ENCODE measurements at regions not wholly inside any gene's neighbourhood (a gene's known extent, or its start where the extent isn't known, plus 50 kb on each side); places are given as distances from the start of the nearest gene placed in this dataset.
"Not testable (repeated sequence)": the region's sequence is repeated elsewhere in the genome, so short reads cannot be mapped to it uniquely, and the experiment has no call there.

GRCh38 chr6:22755605-22756004 lies 186.2 kb downstream of the HDGFL1 start:
- Histone ChIP-seq H3K36me3 (ENCODE audit: control insufficient read depth in 2 of 2, insufficient read depth in 2 of 2, low read length in 2 of 2) (no peaks in the 10 kb centered on the region), H3K4me1 (ENCODE audit: control insufficient read depth in 2 of 2, insufficient read depth in 2 of 2, low read length in 2 of 2) (no peaks in the 10 kb centered on the region), H3K27ac (ENCODE audit: low read depth in 2 of 2, low read length in 2 of 2) (no peak overlapping the region), H3K9ac (ENCODE audit: low read depth in 1 of 2, low read length in 2 of 2) (no peak overlapping the region), H3K9me3 (ENCODE audit: control insufficient read depth in 2 of 2, low read length in 2 of 2) (no peaks in the 10 kb centered on the region), H3K27me3 (ENCODE audit: control insufficient read depth in 2 of 2, insufficient read depth in 2 of 2, low read length in 2 of 2) (no peaks in the 10 kb centered on the region), H3K4me3 (ENCODE audit: low read length in 2 of 2) (no peak overlapping the region)

GRCh38 chr6:22756365-22756764 lies 187.0 kb downstream of the HDGFL1 start:
- Histone ChIP-seq H3K36me3 (ENCODE audit: control insufficient read depth in 2 of 2, insufficient read depth in 2 of 2, low read length in 2 of 2) (no peaks in the 10 kb centered on the region), H3K4me3 (ENCODE audit: low read length in 2 of 2) (no peak overlapping the region), H3K9me3 (ENCODE audit: control insufficient read depth in 2 of 2, low read length in 2 of 2) (no peaks in the 10 kb centered on the region), H3K27ac (ENCODE audit: low read depth in 2 of 2, low read length in 2 of 2) (no peak overlapping the region), H3K4me1 (ENCODE audit: control insufficient read depth in 2 of 2, insufficient read depth in 2 of 2, low read length in 2 of 2) (no peaks in the 10 kb centered on the region), H3K27me3 (ENCODE audit: control insufficient read depth in 2 of 2, insufficient read depth in 2 of 2, low read length in 2 of 2) (no peaks in the 10 kb centered on the region), H3K9ac (ENCODE audit: low read depth in 1 of 2, low read length in 2 of 2) (no peak overlapping the region)

GRCh38 chr6:22764496-22764895 lies 195.1 kb downstream of the HDGFL1 start:
- no peak overlapping the region for H3K27ac ChIP-seq (ENCODE audit: low read depth in 2 of 2, low read length in 2 of 2)
- H3K36me3 ChIP-seq (ENCODE audit: control insufficient read depth in 2 of 2, insufficient read depth in 2 of 2, low read length in 2 of 2) = no peaks in the 10 kb centered on the region
- H3K4me1 ChIP-seq (ENCODE audit: control insufficient read depth in 2 of 2, insufficient read depth in 2 of 2, low read length in 2 of 2) = no peaks in the 10 kb centered on the region
- H3K27me3 ChIP-seq (ENCODE audit: control insufficient read depth in 2 of 2, insufficient read depth in 2 of 2, low read length in 2 of 2) = no peaks in the 10 kb centered on the region
- H3K9ac ChIP-seq (ENCODE audit: low read depth in 1 of 2, low read length in 2 of 2) = no peak overlapping the region
- no peaks in the 10 kb centered on the region for H3K9me3 ChIP-seq (ENCODE audit: control insufficient read depth in 2 of 2, low read length in 2 of 2)
- no peak overlapping the region for H3K4me3 ChIP-seq (ENCODE audit: low read length in 2 of 2)

GRCh38 chr6:22765015-22765414 lies 195.6 kb downstream of the HDGFL1 start:
- Histone ChIP-seq H3K27ac (ENCODE audit: low read depth in 2 of 2, low read length in 2 of 2) (no peak overlapping the region), H3K36me3 (ENCODE audit: control insufficient read depth in 2 of 2, insufficient read depth in 2 of 2, low read length in 2 of 2) (no peaks in the 10 kb centered on the region), H3K4me1 (ENCODE audit: control insufficient read depth in 2 of 2, insufficient read depth in 2 of 2, low read length in 2 of 2) (no peaks in the 10 kb centered on the region), H3K9me3 (ENCODE audit: control insufficient read depth in 2 of 2, low read length in 2 of 2) (no peaks in the 10 kb centered on the region), H3K4me3 (ENCODE audit: low read length in 2 of 2) (no peak overlapping the region), H3K9ac (ENCODE audit: low read depth in 1 of 2, low read length in 2 of 2) (no peak overlapping the region), H3K27me3 (ENCODE audit: control insufficient read depth in 2 of 2, insufficient read depth in 2 of 2, low read length in 2 of 2) (no peaks in the 10 kb centered on the region)

GRCh38 chr6:22766979-22767378 lies 197.6 kb downstream of the HDGFL1 start:
- Histone ChIP-seq H3K27me3 (ENCODE audit: control insufficient read depth in 2 of 2, insufficient read depth in 2 of 2, low read length in 2 of 2) (no peaks in the 10 kb centered on the region), H3K4me1 (ENCODE audit: control insufficient read depth in 2 of 2, insufficient read depth in 2 of 2, low read length in 2 of 2) (no peaks in the 10 kb centered on the region), H3K27ac (ENCODE audit: low read depth in 2 of 2, low read length in 2 of 2) (no peak overlapping the region), H3K4me3 (ENCODE audit: low read length in 2 of 2) (no peak overlapping the region), H3K36me3 (ENCODE audit: control insufficient read depth in 2 of 2, insufficient read depth in 2 of 2, low read length in 2 of 2) (no peaks in the 10 kb centered on the region), H3K9ac (ENCODE audit: low read depth in 1 of 2, low read length in 2 of 2) (no peak overlapping the region), H3K9me3 (ENCODE audit: control insufficient read depth in 2 of 2, low read length in 2 of 2) (no peaks in the 10 kb centered on the region)

- Histone ChIP-seq H3K36me3 (ENCODE audit: control insufficient read depth in 2 of 2, insufficient read depth in 2 of 2, low read length in 2 of 2) (no peaks in the 10 kb centered on the region), H3K4me1 (ENCODE audit: control insufficient read depth in 2 of 2, insufficient read depth in 2 of 2, low read length in 2 of 2) (no peaks in the 10 kb centered on the region), H3K9me3 (ENCODE audit: control insufficient read depth in 2 of 2, low read length in 2 of 2) (no peaks in the 10 kb centered on the region), H3K27me3 (ENCODE audit: control insufficient read depth in 2 of 2, insufficient read depth in 2 of 2, low read length in 2 of 2) (no peaks in the 10 kb centered on the region), H3K4me3 (ENCODE audit: low read length in 2 of 2) (no peak overlapping the region), H3K9ac (ENCODE audit: low read depth in 1 of 2, low read length in 2 of 2) (no peak overlapping the region), H3K27ac (ENCODE audit: low read depth in 2 of 2, low read length in 2 of 2) (no peak overlapping the region)
Measured at GRCh38 chr6:22770054-22770453, 200.7 kb downstream of the HDGFL1 start.

GRCh38 chr6:22774129-22774528 lies 204.8 kb downstream of the HDGFL1 start:
- no peaks in the 10 kb centered on the region for H3K36me3 ChIP-seq (ENCODE audit: control insufficient read depth in 2 of 2, insufficient read depth in 2 of 2, low read length in 2 of 2)
- H3K4me3 ChIP-seq (ENCODE audit: low read length in 2 of 2) = no peak overlapping the region
- no peaks in the 10 kb centered on the region for H3K4me1 ChIP-seq (ENCODE audit: control insufficient read depth in 2 of 2, insufficient read depth in 2 of 2, low read length in 2 of 2)
- H3K27ac ChIP-seq (ENCODE audit: low read depth in 2 of 2, low read length in 2 of 2) = no peak overlapping the region
- H3K27me3 ChIP-seq (ENCODE audit: control insufficient read depth in 2 of 2, insufficient read depth in 2 of 2, low read length in 2 of 2) = no peaks in the 10 kb centered on the region
- no peaks in the 10 kb centered on the region for H3K9me3 ChIP-seq (ENCODE audit: control insufficient read depth in 2 of 2, low read length in 2 of 2)
- H3K9ac ChIP-seq (ENCODE audit: low read depth in 1 of 2, low read length in 2 of 2) = no peak overlapping the region

- H3K9ac ChIP-seq (ENCODE audit: low read depth in 1 of 2, low read length in 2 of 2); H3K4me1 ChIP-seq (ENCODE audit: control insufficient read depth in 2 of 2, insufficient read depth in 2 of 2, low read length in 2 of 2); H3K27me3 ChIP-seq (ENCODE audit: control insufficient read depth in 2 of 2, insufficient read depth in 2 of 2, low read length in 2 of 2); H3K36me3 ChIP-seq (ENCODE audit: control insufficient read depth in 2 of 2, insufficient read depth in 2 of 2, low read length in 2 of 2); H3K4me3 ChIP-seq (ENCODE audit: low read length in 2 of 2); H3K9me3 ChIP-seq (ENCODE audit: control insufficient read depth in 2 of 2, low read length in 2 of 2); H3K27ac ChIP-seq (ENCODE audit: low read depth in 2 of 2, low read length in 2 of 2): not testable (repeated sequence)
Measured at GRCh38 chr6:22778438-22778837, 209.1 kb downstream of the HDGFL1 start.

- Histone ChIP-seq H3K27ac (ENCODE audit: low read depth in 2 of 2, low read length in 2 of 2) (no peak overlapping the region), H3K4me3 (ENCODE audit: low read length in 2 of 2) (no peak overlapping the region), H3K27me3 (ENCODE audit: control insufficient read depth in 2 of 2, insufficient read depth in 2 of 2, low read length in 2 of 2) (no peaks in the 10 kb centered on the region), H3K36me3 (ENCODE audit: control insufficient read depth in 2 of 2, insufficient read depth in 2 of 2, low read length in 2 of 2) (no peaks in the 10 kb centered on the region), H3K4me1 (ENCODE audit: control insufficient read depth in 2 of 2, insufficient read depth in 2 of 2, low read length in 2 of 2) (no peaks in the 10 kb centered on the region), H3K9ac (ENCODE audit: low read depth in 1 of 2, low read length in 2 of 2) (no peak overlapping the region), H3K9me3 (ENCODE audit: control insufficient read depth in 2 of 2, low read length in 2 of 2) (no peaks in the 10 kb centered on the region)
Measured at GRCh38 chr6:22779062-22779461, 209.7 kb downstream of the HDGFL1 start.

- Histone ChIP-seq H3K9me3 (ENCODE audit: control insufficient read depth in 2 of 2, low read length in 2 of 2) (no peaks in the 10 kb centered on the region), H3K4me3 (ENCODE audit: low read length in 2 of 2) (no peak overlapping the region), H3K9ac (ENCODE audit: low read depth in 1 of 2, low read length in 2 of 2) (no peak overlapping the region), H3K27ac (ENCODE audit: low read depth in 2 of 2, low read length in 2 of 2) (no peak overlapping the region), H3K4me1 (ENCODE audit: control insufficient read depth in 2 of 2, insufficient read depth in 2 of 2, low read length in 2 of 2) (no peaks in the 10 kb centered on the region), H3K27me3 (ENCODE audit: control insufficient read depth in 2 of 2, insufficient read depth in 2 of 2, low read length in 2 of 2) (no peaks in the 10 kb centered on the region), H3K36me3 (ENCODE audit: control insufficient read depth in 2 of 2, insufficient read depth in 2 of 2, low read length in 2 of 2) (no peaks in the 10 kb centered on the region)
Measured at GRCh38 chr6:22783931-22784330, 214.6 kb downstream of the HDGFL1 start.
